ENCODE measurements at regions not wholly inside any gene's neighbourhood (a gene's known extent, or its start where the extent isn't known, plus 50 kb on each side); places are given as distances from the start of the nearest gene placed in this dataset.
"Not testable (repeated sequence)": the region's sequence is repeated elsewhere in the genome, so short reads cannot be mapped to it uniquely, and the experiment has no call there.

DNA sequence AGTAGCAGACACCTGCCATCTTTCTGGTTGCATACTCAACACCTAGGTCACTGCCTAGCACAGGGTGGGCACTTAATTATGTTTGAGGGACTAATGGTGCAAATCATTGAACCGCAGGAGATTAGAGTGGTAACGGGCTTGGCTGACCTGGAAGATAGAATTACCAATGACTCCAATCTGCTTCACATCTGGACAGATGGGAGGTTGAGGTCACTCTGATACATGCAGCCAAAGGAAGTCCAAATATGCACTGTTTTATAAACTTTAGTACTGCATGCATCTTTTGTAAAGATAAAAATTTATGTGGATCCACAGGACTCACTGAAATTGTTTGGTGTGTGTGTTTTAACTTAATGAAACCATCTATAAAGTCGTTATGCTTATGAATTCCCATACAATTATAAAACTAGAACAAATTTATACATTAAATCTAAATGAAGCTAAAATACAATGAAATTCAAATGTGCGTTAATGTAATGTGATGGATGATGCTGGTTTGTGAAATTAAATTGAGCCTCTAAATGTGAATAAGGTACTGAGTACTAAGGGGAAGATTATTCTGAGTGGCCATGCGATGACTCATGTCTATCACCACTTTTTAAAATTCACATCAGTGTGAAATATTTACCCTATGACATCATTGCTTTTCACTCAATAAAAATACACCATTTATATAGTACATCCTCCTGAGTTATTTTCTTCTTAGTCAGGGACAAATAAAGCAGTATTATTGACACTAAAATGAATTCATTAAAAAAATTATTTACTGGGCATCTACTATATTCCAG is 224.7 kb upstream of the FAM78B start:
- no peak for DNase-seq

DNA sequence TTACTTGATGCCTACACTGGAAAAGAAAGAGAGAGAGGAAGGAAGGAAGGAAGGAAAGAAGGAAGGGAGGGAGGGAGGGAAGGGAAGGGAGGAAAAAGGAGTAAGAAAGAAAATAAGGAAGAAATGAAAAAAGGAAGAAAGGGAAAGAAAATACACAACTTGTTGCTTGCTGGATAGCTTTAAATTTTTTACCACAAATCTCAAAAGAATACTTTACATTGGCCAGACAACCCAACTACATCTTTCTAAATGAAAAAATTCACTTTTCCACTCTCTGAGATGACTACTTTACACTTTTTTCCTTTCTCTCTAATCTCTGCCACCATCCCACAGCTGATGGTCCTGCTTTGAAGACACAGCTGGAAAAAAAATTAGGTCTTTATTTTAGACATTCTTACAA is 228.9 kb upstream of the FAM78B start:
- no peak for DNase-seq

DNA sequence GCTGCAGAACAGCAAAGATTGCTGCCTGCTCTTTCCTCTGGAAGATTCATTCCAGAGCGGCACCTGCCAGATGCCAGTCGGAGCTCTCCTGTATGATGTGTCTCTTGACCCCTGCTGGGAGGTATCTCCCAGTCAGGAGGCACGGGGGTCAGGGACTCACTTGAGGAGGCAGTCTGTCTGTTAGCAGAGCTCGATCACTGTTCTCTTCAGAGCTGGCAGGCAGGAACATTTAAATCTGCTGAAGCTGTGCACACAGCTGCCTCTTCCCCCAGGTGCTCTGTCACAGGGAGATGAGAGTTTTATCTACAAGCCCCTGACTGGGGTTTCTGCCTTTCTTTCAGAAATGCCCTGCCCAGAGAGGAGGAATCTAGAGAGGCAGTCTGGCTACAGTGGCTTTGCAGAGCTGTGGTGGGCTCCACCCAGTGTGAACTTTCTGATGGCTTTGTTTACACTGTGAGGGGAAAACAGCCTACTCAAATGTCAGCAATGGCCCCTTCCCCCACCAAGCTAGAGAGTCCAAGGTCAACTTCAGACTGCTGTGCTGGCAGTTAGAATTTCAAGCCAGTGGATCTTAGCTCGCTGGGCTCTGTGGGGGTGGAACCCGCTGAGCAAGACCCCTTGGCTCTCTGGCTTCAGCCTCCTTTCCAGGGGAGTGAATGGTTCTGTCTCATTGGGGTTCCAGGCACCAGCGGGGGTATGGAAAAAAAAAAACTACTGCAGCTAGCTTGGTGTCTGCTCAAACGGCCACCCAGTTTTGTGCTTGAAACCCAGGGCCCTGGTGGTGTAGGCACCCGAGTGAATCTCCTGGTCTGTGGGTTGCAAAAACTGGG is 242.7 kb upstream of the FAM78B start:
- DNase-seq = not testable (repeated sequence)

DNA sequence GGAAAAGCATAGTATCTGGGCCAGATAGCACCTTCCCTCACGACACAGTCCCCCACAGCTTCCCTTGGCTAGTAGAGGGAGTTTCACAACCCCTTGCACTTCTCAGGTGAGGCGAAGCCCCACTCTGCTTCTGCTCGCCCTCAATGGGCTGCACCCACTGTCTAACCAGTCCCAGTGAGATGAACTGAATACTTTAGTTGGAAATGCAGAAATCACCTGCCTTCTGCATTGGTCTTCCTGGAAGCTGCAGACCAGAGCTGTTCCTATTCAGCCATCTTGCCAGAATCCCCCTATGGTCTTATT is 243.2 kb upstream of the FAM78B start:
- DNase-seq = no peak

DNA sequence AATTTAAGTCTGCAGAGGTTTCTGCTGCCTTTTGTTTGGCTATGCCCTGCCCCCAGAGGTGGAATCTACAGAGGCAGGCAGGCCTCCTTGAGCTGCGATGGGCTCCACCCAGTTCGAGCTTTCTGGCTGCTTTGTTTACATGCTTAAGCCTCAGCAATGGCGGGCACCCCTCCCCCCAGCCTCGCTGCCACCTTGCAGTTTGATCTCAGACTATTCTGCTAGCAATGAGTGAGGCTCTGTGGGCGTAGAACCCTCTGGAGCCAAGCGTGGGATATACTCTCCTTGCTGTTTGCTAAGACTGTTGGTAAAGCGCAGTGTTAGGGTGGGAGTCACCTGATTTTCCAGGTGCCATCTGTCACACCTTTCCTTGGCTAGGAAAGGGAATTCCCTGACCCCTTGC is 250.0 kb upstream of the FAM78B start:
- not testable (repeated sequence) for DNase-seq

DNA sequence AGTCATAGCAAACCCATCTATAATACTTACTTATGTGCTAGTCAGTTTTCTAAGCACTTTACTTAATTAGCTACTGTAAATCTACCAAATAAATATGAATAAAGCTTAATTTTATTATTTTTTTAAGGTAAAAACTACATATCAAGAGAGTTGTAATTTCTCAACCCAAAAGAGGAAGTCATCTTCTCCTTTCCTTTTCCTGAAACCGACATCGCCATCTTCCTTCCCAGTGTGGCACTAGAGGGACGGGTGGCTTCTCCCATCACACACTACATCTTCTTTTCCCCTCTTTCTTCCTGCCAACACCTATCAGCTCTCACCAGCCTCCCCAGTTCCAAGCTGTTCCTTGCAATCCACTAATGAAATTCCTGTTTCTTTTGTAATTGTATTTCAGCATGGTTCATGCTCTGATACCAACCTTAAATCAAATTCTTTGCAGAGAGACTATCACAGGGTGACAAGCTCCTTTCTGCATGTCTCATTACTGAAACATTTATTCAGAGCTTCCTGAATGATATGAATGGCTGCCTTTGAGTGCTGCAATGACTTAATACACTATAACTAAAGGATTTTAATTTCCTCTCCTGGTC is 251.6 kb upstream of the FAM78B start:
- no peak for DNase-seq

DNA sequence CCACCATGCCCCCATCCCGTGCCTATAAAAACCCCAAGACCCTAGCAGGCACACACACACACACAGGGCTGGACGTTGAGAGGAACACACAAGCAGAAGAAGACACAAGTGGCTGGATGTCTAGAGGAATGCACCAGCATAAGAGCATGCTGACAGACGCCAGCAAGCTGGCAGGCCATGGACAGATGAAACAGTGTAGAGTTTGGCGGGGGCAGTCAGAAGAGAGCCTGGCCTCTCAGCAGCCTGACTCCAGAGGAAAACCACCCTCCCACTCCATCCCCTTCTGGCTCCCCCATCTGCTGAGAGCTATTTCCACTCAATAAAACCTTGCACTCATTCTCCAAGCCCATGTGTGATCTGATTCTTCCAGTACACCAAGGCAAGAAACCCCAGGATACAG is 255.8 kb upstream of the FAM78B start:
- DNase-seq = not testable (repeated sequence)

DNA sequence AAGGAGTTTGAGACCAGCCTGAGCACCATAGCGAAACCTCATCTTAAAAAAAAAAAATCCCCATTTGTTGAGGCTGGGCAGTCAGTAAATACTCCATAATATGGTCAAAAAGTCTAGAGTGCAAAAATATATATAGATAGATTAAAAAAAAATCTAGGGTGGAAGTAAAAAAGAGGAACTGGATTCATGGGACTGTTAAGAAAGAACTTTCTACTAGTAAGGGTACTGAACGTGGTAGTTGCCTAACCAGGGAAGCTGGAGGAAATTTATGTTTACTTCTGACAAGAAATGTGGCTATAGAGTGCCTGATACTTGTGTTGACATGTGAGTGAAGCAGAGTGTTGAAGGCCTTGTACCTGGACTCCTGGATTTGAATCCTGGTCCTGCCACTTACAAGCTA is 265.9 kb upstream of the FAM78B start:
- no peak for DNase-seq

DNA sequence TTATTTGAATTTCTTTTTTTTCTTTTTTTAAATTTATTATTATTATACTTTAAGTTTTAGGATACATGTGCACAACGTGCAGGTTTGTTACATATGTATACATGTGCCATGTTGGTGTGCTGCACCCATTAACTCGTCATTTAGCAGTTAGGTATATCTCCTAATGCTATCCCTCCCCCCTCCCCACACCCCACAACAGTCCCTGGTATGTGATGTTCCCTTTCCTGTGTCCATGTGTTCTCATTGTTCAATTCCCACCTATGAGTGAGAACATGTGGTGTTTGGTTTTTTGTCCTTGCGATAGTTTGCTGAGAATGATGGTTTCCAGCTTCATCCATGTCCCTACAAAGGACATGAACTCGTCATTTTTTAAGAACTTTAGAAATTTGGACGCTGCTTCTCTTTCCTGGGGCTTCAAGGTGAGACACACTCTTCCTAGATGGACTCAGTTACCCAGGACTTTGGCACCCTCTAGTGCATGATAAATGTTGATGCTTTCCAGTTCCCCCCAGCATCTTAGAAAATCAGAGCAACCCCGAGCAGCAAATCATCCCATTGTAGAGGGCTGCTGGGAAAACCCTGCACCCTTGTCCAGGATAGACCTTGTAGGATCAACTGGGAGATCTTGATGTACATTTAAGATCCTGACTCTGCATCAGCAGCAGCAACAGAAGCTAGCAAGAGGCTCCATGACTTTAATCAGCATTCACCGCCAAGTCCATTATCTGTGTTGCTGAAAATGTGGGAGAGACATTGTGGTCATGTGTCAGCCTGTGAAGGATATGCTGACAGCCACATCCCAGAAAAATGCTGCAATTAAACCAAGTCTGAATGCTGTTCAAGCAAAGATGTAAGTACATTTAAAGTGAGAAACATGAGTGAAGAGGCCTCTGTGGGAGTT is 266.9 kb upstream of the FAM78B start:
- DNase-seq = peak; percentile 3

DNA sequence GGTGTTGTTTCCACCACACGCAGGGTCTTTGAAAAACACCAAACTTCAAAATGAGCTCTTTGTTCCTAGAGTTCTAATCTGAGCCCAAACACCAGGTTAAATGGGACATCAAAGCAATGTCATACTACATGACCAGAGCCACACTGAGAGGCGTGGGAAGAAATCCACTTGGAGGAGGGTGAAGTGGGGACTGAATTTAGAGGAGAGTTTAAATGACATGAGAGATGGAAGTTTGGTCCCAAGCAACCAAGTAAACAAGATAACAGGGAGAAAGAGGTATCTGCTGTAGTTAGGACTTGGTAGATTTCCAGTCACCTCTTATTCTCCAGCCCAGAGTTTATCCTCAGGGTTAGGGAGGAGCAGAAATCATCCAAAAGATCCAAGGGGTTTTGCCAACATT is 290.9 kb upstream of the FAM78B start:
- no peak for DNase-seq

DNA sequence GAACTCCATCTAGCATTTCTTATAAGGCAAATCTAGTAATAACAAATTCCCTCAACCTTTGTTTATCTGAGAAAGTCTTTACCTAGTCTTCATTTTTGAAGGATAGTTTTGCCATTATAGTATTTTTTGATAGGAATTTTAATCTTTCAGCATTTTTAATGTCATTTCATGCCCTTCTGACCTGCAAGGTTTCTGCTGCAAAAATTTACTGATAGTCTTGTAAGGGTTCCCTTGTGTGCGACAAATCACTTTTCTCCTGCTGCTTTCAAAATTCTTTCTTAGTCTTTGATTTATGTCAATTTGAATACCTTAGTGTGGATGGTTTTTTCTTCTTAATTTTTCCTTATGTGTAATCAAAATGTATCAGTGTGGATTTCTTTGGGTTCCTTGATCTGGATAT is 297.5 kb upstream of the FAM78B start:
- no peak for DNase-seq

DNA sequence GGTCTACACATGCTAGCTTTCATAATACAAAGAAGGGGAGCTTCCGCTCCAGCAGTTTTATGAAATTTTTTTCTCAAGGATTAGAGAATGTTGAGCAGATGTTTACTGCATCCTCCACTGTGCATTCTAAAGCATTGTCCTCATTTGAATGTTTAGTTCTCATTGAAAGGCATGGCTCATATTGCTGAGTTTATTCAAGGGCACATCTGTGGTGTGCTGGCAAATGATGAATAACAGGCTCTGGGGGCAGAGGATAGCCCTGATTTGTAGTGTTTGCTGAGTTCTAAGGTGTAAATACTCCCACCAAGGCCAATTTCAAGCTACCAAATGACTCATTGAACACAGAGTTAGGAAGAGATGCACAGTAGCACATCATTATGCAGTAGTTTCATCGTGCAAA is 303.2 kb upstream of the FAM78B start:
- DNase-seq = no peak

DNA sequence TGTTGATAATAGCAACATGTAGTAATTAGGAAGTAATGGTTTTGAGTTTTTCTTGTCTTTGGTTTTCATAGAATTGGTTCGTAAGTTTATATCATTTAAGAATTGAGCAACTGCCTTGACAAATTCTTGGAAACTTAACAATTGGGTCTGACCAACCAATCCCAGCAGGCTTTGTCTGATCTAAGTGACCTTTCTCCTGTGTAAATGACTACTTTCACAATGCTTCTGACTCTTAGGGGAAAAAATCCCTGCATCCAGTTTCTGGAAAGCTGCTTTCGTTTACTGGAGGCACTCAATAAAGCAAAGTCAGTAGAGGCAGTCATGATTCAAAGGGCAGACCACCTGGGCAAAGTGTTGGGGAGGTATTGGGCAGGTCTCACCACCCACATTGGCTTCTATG is 303.6 kb upstream of the FAM78B start:
- DNase-seq = no peak

DNA sequence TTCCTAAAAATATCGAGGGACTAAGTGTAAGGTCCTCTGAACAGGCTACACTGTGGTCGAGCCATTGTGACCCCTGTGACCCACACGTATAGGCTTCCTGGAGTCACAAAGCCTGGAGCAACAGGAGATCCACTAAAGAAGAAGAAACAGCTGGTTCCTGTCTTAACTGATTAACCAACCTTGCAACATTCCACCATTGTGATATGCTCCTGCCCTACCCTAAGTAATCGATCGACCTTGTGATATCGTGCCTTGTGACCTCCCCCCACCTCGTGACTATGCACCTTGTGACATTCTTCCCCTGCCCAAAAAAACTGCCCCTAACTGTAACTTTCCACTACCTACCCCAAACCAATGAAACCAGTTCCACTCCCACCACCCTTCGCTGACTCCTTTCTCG is 304.6 kb upstream of the FAM78B start:
- no peak for DNase-seq

DNA sequence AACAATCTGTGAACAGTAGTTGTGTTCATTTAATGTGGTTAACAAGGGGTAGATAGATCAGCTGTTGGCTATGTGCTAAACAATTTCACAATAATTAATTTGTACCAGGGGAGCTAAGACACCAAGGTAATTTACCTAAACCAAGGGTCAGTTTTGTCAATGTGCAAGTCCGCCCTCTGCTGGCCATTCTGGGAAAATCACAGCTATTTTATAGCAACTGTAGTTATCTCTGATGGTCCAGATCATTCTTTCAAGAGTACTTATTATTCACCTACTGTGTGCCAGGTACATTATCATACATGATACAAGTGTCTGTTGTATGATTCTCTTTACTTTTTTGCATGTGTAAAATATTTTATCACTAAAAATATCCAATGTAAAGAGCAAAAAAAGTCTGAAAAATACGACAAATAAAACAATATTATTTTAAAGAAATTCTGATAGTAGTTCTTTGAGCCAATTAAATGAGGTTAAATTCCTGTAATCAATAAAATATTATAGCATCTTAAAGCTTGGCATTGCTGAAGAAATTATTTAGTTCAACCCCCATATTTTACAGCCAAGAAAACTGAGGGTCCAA is 312.3 kb upstream of the FAM78B start:
- peak; percentile 22 for DNase-seq

DNA sequence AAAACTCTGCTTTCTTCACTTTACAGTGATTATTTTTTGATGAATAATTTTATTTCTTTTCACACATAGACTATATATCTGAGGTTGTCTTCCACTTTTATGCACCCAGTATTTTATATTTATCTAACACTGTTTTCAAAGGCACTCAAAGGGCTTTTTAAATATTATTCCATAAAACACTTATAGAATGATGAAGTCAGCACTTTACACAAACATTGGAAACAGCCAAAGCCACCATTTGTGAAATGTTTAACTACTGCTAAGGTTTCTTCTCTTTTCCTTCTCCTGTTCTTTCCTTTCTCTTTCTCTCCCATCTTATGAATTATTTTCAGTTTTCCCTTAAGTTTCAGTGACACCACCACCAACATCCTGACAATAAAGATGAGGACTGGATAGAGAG is 317.7 kb upstream of the FAM78B start:
- DNase-seq = no peak

DNA sequence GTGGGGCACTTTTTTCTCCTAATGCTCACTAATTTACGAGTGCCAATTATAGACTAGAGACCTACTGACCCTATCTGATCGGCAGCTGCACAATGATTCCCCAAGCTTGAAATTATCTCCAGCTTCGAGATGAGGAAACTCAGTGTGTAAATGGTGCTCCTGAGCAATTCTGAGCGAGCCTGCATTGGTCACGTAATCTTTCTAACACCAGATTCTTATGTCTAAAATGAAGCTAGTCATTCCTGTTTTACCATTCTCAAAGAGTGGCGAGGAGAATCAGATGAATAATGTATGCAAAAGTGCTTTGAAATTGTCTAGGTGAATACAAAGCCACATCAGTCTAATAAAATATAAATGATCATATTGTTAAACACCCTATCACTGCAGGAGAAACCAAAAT is 318.1 kb upstream of the FAM78B start:
- DNase-seq = no peak

DNA sequence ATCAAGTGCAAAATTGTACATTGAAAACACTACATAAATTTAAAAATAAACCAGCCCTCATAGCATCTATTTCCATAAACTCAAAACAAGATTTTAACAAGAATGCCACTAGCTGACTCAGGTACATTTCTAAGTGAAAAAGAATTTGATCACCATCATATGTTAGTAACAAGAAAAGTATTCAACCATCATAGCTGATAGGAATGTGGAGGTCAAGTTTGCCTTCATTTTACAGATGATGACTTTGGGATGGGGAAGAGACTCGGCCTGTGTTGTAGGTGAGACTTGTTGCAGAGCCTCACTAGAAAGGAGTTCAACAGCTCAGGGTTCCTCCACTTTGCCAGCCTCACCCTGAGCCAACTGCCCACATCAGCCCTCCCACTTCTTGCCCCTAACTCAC is 318.8 kb upstream of the FAM78B start:
- no peak for DNase-seq

DNA sequence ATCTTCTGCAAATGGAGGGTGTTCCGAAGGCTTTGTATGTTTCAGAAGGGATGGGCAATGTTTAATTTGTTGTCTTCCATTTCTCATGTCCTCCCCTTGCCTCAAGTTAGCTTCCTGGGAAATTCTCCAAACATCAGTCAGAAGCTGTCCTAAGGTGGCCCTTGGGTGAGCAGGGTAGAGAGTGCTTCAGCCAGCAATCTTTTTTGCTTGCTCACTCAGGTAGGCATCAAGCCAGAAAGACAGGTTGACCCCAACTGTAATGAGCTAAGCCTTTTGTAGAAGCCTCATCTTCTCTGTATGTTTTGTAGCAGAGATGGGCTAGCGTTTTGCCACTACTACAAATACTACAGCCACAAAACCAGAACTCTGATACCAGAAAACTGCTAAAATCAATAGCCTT is 321.5 kb upstream of the FAM78B start:
- DNase-seq = no peak

DNA sequence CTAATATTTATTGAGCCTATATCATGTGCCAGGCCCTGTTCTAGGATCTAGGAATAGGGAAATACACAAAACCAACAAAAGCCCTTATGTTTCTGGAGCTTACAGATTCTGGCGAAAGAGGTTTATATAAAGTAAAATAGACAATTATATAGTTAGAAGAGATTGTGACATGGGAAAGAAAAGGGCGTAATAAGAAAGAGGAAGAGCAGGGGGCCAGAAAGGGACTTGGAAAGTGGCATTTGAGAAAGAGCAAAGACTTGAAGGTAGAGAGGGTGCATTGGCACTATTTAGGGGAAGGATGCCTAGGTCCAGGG is 322.5 kb upstream of the FAM78B start:
- DNase-seq = no peak

DNA sequence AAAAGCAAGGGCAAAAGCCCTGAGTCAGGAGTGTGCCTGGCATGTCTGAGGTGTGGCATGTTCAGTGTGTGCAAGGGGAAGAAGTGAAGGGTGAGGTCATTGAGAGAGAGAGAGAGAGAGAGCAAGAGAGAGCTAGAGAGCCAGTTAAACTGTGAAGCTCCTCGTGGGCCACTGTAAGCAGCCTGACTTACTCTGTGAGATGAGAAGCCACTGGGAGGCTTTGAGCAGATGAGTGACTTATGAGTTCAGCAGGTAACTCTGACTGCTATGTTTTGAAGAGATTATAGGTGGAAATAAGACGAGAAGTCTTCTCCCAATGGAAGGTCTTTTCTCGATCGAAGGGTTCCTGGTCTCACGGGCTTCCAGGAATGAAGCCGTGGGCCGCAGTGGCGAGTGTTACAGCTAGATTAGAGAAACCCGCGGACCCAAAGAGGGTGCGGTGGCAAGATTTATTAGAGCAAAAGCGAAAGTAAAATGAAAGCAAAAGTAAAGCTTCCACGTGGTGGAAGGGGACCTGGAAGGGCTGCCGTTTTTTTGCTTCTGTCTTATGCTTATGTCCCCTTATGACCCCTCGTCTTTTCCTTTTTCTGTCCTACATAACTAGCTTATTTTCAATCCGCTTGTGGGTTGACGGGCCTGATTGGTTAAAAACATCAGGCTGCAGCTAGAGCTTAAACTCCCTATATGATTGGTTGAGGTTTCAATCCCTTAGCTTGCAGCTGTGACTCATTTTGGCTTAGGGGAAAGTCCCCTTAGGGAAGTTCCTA is 323.1 kb upstream of the FAM78B start:
- no peak for DNase-seq

Data from muscle of arm (tissue), 1 donor.